ENCODE measurements at regions not wholly inside any gene's neighbourhood (a gene's known extent, or its start where the extent isn't known, plus 50 kb on each side); places are given as distances from the start of the nearest gene placed in this dataset.
"Not testable (repeated sequence)": the region's sequence is repeated elsewhere in the genome, so short reads cannot be mapped to it uniquely, and the experiment has no call there.

DNA sequence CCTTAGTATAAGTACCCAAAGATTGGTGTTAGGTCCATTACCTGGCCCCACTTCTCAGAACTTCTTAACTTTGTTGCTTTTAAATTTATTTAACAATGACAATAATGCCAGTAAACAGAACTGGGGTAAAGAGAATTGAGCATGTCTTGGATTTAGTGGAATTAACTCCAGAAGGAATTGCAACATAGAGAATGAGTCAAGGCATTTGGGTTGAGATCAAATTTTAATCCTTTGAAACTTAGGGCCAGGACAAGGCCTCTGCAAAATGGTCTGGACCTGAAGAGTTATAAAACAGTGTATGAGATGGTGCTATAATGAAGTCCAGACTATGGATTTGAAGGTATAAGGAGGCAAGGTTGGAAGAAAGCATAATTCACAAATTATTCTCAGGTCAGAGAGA, 1030.4 kb downstream of the SLITRK5 start:
- no peak for DNase-seq (ENCODE audit: low read depth in 2 of 2)

DNA sequence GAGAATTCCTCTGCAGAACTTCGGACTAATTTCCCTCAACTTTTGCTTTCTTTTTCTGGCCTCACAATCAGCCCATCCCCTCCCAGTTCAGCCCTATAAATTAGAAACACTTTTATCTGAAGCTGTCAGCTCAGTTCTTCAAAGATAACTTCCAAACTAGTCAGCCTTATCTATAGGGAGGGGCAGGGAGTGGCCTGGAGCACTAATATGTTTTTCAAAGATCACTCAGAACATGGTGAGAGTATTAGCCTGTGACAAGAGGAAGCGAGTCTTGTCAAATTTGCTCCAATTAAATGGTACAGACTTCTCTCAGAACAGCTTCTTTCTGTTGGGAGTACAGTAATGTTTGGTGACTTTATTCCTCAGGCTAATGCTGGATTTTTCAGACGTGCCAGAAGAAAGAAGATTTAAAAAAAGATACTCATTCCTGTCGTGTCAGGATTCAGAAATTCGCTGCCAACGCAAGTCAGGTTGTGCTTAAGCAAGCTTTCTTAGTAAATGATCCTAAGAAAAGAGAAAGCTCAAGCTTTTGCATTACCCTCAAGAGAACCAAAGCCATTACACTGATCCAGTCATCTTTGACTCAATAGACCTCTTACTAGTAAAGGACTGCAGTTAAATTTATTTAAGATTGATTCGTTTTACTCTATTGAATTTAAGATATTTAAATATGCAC, 1033.6 kb downstream of the SLITRK5 start:
- no peak for DNase-seq (ENCODE audit: low read depth in 2 of 2)

DNA sequence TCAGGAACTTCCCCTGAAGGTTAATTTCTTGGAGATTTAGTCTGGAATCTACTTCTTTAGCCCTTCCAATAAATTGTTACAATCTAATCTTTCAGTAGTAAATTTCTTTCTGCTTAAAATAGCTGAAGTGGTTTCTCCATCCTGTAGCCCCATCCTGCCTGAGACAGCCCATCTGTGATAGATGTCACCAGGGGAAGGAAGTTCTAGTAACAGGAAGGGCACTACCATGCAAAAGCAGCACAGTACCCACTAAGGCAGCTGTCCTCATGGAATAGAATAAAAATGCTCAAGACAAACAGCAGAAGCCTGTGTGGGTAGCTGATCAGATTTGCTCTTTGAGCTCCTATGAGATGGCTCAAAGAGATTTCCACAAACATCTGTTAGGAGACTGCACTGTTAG, 1036.5 kb downstream of the SLITRK5 start:
- DNase-seq (ENCODE audit: low read depth in 2 of 2) = no peak

DNA sequence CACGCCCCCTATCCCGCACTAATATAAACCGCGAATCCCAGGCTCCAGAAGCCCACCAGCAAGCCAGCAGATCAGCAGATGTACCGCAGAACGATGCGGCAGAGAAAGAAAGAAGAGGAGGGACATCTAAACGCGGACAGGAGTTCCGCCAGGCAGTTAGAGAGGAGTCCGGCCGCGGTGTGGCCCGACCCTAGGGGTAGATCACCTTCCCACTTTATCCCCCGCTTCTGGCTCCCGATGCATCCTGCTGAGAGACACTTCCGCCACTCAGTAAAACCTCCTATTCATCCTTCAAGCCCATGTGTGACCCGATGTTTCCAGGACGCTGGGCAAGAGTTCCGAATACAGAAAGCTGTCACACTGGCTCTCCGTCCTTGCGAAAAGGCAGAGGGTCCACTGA, 1046.8 kb downstream of the SLITRK5 start:
- DNase-seq (ENCODE audit: low read depth in 2 of 2) = no peak

DNA sequence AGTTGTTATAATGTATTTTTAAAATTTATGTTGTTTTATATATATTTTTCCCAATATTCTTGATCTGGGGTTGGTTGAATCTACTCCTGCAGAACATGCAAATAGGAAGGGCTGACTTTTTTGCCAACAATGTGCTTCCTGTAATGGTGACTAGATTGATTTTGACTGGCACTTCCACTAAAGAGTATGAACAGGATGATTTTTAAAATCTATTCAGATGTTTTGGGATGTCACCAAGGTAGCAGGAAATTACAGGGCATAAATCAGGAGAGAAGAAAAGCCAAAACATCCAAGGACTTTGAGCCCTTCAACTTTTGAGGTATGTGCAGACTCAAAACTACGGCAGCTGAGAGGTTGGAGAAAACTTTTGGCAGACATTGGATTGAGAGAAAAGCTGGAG, 1047.6 kb downstream of the SLITRK5 start:
- no peak for DNase-seq (ENCODE audit: low read depth in 2 of 2)

DNA sequence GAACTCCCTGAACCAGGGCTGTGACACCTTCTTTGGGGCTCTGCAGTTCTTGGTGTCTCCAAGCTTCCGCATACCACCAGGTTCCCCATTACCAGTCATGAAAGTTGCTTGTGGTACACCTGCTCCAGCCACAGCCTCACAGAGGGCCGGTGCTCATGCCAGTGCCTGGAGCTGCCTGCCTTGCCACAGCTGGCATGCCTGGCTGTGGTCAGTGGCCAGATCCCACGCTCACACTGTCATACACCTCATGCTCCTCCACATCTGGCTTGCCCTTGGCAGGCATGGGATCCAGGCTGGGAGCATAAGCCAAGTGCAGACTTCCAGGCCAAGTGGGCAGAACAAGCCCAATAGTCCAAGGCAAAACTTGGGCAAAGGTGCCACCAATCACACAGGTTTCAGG, 1054.9 kb downstream of the SLITRK5 start:
- no peak for DNase-seq (ENCODE audit: low read depth in 2 of 2)

DNA sequence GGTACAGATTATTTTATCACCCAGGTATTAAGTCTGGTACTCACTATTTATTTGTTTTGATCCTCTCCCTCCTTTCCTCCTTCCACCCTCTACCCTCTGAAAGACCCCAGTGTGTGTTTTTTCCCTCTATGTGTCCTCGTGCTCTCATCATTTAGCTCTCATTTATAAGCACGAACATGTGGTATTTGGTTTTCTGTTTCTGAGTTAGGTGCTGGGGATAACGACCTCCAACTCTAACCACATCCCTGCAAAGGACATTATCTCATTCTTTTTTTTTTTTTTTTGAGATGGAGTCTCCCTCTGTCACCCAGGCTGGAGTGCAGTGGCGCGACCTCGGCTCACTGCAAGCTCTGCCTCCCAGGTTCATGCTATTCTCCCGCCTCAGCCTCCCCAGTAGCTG, 1056.1 kb downstream of the SLITRK5 start:
- not testable (repeated sequence) for DNase-seq (ENCODE audit: low read depth in 2 of 2)

DNA sequence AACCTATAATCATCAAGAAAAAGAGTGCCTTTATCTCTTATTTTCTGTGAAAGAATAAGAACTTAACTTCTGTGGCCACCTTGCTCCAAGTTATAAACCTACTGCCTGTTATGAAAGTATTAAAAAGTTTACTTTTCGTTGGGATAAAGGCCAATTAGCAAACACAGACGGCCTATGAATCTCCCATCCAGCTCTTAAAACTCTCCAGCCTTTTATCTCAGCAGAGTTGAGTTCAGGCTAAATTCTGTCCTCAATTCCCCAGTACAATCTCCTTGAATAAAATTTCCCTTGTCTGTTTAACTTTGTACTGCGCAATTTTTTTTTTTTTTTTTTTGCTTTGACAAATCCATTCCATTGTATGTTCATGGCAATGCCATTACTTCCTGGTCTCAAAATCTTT, 1058.4 kb downstream of the SLITRK5 start:
- no peak for DNase-seq (ENCODE audit: low read depth in 2 of 2)

DNA sequence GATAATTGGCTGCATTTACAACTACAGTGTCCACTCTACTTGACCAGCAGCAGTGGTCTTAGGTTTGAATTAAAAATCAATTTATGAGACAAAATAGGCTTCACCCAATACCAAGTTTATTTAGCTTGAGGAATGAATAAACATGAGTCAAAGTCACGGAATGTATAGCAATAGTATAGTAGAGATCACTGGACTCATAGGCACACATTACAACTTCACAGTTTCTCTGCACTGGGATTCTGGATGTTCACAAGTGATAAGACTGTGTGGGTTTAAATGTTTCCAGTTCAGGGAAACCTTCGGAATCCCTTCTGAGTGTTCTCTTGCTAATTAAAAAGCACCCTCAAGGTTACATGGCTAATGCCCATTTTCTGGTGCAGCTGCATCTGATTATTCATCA, 1064.9 kb downstream of the SLITRK5 start:
- DNase-seq (ENCODE audit: low read depth in 2 of 2) = no peak

DNA sequence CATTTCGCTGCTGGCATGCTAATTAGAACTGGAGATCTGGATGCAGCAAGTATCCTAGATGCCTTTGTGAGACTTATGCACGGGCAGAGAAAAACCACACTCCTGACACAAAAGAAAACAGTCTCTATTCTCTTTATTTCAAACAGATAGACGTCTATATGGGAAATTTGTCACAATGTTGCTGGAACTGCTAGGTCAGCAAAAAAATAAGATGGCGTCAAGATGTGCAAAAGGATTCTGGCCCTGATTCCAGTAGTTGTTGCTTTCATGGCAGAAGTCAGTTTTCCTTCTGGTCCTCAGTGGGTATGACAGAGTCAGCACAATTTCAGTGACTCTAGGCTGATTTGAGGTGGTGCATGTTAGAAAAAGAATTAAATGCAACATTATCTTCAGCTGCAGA, 1068.0 kb downstream of the SLITRK5 start:
- DNase-seq (ENCODE audit: low read depth in 2 of 2) = no peak

DNA sequence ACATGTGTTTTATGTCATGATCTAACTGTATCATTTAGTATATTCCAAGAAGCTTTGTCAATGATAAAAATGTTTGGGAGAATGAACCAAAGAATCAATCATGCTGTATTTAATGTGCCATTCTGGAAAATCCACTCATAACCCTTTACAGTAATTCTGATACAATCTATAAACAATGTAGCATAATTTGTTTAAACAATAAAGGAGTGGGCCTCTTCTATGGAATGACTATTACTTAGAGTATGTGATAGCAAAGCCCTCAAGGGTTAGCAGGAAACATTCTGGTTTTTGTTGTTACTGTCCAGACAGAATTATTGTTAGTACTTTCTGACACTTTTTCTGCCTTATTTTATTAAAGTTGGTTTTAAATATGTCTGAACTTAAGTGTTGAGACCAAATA, 1073.1 kb downstream of the SLITRK5 start:
- DNase-seq (ENCODE audit: low read depth in 2 of 2) = no peak

DNA sequence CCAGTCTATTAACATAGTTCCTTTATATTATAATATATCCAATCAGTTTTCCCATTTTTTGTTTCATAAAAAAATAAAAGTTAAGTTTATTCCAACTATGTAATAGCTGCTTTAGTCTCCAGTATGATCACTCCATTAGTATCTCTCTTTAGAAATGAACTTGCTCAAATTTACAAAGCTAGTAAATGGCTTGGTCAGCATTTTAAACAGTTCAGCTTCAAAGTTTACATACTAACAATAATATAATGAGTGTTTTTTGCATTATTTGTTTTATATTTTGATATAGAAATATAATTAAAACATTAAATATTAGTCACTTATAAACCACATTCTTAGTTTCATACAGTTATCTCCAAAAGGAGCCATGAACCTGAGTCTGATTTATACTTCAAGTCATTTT, 1073.8 kb downstream of the SLITRK5 start:
- DNase-seq (ENCODE audit: low read depth in 2 of 2) = no peak

DNA sequence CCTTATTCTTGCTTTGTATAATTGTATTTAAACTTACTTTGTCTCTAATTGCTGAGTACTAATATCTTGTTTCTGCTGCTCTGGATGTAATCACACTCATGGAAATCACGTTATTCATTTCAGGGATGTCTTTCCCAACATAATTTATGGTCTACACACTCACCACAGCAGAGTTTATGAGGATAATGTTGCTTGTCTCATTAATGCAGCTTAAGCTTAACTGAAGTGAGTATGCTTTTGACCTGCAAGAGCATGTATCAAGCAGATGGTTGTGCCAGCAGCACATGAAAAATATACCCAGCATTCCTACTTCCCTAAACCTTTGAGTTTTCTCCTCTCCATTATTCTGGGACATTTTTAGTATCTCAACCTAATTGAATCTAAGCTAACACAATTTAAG, 1080.9 kb downstream of the SLITRK5 start:
- no peak for DNase-seq (ENCODE audit: low read depth in 2 of 2)

DNA sequence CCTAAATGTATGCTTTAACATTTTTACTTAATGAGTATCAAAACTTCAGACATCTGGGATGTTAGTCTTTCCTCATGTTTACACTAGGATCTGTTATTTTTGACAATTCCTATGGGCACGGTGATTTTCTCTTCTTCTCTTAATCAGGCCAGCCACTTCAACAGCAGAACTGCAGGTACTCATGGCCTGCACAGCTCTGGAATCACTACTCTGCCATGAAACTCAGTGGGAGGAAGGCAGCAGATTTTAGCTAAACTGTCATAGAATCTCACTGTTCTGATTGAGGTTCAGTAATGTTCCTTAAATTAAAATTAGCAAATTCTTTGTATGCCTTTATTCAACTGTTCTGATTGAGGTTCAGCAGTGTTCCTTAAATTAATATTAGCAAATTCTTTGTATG, 1083.0 kb downstream of the SLITRK5 start:
- DNase-seq (ENCODE audit: low read depth in 2 of 2) = no peak

DNA sequence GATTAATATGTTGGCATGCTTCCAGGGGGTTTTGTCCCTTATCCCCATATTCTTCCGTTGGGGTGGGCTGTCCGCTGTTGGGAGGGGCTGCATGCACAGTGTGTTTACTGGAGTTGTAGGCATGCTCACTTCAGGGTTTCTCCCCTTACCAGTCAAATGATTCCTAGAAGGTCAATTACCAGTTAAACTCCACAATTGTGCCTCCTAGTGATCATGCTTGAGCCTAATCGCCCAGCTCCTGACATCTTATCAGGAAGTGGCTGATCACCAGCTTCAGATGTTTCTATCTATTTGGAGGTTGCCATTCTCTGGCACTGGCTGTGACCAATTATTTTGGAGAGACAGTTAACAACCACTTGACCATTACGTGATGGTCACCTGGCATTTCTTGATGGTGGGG, 1090.0 kb downstream of the SLITRK5 start:
- DNase-seq (ENCODE audit: low read depth in 2 of 2) = no peak

DNA sequence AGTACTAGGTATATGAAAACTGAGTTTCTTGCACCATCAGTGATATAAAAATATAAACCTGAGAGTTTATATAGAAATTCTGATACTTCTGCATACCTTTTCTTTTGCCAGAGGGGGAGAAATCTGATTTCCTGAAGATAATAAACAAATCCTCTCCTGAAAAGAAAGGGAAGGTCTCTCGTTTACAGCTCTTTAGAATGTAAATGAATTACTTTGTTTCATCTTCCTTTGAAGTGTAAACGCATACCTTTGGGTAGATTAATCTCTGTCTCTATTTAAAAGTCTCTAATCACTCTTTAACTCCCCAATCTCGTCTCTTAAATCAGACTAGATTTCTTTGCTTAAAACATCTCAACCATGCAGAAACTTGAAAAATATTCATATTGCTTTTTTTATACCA, 1092.9 kb downstream of the SLITRK5 start:
- no peak for DNase-seq (ENCODE audit: low read depth in 2 of 2)

DNA sequence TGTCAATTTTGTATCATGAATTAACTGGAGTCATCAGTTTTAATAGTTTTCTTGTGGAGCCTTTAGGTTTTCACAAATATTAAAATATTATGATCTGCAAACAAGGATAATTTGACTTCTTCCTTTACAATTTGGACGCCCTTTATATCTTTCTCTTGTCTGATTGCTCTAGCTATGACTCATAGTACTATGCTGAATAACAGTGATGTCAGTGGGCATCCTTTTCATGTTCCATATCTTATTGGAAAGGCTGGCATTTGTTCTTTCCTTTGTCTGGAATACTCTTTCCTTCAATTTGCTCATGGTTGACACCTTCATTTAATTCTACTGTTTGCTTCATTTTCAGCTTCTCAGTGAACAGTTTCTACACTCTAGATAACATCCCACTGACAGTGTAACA, 1129.3 kb downstream of the SLITRK5 start:
- DNase-seq (ENCODE audit: low read depth in 2 of 2) = no peak

DNA sequence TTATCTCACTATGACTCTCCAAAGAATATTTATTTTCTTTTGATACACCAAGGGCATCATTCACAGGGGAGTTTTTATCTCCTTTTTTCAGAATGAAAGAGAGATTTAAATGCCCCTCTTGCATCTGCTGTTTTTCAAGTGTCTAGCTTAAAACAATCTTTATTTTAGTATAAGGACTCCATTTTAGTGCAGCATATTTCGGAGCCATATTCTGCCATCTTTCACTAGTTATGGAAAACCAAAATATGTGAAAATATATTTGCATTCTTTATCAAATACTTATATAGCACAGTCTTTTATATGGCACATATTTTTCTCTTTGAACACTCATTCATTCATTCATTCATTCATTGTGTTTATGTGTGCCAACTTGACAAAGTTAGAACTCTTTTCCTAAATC, 1130.2 kb downstream of the SLITRK5 start:
- DNase-seq (ENCODE audit: low read depth in 2 of 2) = no peak

DNA sequence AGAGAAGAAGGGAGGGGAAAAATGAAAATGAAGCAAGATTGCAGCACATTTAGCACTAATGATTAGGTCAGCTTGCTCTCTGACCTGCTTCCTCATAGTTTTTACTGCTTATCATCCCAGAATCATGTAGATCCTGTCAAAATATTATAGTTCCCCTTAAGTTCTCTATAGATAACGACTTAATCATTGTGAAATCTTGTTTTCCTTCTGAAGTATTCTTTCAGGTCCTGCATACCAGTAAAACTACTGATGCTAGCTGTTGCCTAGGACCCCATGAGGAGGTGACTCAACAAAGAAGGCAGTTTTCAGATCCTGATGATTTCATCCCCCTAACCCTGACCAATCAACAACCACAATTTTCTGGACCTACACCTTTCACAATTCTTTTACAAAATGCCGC, 1131.7 kb downstream of the SLITRK5 start:
- DNase-seq (ENCODE audit: low read depth in 2 of 2) = no peak

DNA sequence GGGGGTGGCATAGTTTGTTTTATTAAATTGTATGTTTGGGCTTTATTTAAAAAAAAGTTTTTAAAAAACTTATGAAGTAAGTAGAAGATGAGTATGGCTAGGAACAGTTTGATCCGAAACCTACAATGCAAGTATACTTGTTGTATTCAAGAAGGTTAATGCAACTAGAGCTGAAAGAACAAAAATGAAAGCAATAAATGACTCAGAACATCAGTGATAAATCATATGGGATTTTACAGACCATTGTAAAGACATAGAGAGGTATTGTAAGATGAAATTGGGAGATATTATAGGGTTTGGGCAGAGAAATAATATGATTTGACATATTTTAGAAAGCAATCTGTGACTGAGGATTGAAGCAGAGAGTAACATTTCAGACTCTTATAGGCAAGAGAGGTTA, 1135.3 kb downstream of the SLITRK5 start:
- DNase-seq (ENCODE audit: low read depth in 2 of 2) = no peak

DNA sequence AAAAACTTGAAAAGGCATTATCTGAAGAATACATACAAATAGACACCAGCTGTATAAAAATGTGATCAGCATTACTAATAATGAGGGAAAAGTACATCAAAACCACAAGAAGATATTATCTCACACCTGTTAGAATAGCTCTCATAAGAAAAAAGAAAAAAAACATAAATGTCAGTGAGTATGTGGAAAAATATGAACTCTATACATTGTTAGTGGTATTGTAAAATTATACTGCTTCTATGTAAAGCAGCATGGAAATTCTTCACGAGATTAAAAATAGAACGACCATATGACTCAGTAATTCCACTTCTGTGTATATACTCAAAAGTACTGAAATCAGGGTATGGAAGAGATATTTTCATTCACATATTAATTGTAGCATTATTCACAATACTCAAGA, 1146.4 kb downstream of the SLITRK5 start:
- no peak for DNase-seq (ENCODE audit: low read depth in 2 of 2)

DNA sequence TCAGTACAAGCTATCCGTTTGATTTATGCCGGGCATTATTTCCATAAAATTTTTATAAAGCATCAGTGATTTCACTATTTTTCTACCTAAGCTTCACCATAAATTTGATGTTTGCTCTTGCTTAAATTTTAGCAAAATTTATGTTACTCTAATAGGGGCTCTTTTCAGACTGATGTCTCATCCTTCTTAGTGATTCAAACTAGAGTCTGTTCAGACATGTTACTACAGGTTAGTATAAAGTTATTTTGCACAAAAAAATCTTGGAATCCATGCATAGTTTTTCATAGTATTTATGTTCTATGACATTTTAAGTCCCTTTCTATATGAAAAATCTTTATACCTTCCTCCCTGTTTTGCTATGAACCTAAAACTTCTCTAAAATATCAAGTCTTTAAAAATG, 1151.9 kb downstream of the SLITRK5 start:
- no peak for DNase-seq (ENCODE audit: low read depth in 2 of 2)

DNA sequence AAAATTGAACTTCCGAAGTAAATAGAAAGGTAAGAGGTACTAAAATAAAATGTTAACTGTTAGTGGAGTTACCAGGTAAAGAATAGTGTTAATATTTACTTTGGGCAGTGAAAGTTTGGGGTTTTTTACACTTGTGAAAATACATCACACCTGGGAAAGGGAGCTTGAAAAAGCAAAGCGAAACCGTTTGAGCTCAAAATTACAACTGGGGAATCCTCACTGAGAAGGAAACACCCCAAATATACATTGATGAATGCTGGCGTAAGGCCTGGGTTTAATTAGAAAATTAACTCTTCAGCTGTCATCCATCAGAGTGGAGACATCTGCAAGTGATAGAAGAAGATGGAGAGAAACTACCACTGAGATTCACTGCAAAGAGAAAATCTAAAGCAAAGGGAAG, 1153.0 kb downstream of the SLITRK5 start:
- DNase-seq (ENCODE audit: low read depth in 2 of 2) = no peak

DNA sequence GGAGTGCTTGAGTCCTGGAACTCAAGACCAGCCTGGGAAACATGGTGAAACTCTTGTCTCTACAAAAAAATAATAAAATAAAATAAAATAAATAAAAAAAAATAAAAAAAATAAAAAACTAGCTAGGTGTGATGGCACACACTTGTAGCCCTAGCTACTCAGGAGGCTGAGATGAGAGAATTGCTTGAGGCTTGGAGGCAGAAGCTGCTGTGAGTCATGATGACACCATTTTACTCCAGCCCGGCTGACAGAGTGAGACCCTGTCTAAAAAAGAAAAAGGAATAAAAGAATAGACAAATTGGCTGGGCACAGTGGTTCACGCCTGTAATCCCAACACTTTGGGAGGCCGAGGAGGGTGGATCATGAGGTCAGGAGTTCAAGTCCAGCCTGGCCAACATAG, 1168.9 kb downstream of the SLITRK5 start:
- DNase-seq (ENCODE audit: low read depth in 2 of 2) = no peak

DNA sequence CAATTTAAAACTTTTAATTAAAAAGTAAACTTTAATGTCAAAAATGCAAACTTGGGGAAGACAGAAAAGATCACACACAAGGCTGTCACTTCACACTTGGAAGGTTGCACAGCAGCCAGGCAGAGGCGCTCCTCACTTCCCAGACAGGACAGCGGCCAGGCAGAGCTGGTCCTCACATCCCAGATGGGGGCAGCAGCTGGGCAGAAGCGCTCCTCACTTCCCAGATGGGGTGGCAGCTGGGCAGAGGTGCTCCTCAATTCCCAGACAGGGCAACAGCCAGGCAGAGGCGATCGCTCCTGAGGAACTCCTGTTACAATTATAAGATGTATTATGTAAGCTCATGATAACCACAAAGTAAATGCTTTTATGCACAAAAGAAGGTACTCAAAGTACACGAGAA, 1181.1 kb downstream of the SLITRK5 start:
- DNase-seq (ENCODE audit: low read depth in 2 of 2) = not testable (repeated sequence)

Data from fibroblast of skin of left quadriceps (primary cell).